Kidney capillary endothelial cell (primary cell): ENCODE measurements at regions not wholly inside any gene's neighbourhood (a gene's known extent, or its start where the extent isn't known, plus 50 kb on each side); places are given as distances from the start of the nearest gene placed in this dataset.
"Not testable (repeated sequence)": the region's sequence is repeated elsewhere in the genome, so short reads cannot be mapped to it uniquely, and the experiment has no call there.

ENCODE experiments used
- DNase-seq: peaks from one replicate; pipeline ENCODE4 v3.0.0-alpha.2; 2018; ENCODE audit warnings: low spot score

DNA sequence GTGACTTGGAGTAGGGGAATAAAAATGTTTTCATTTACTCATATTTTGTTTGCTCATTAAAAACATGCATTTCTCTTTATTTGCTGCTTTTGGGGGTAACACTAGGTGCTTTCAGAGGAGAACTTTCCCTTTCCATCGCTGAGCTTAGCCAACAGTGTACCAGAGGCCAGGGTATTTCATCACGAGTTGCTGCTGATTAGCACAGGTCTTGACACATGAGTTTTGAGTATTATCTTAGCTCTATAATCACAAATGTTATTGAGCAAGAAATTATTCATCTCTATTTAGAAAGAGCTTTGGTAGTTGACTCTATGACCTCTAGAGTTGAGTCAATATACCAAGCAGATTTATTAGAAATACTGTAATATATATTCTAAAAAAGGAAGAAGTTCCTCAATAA is 375.9 kb downstream of the NXPH1 start:
- DNase-seq: no peak

DNA sequence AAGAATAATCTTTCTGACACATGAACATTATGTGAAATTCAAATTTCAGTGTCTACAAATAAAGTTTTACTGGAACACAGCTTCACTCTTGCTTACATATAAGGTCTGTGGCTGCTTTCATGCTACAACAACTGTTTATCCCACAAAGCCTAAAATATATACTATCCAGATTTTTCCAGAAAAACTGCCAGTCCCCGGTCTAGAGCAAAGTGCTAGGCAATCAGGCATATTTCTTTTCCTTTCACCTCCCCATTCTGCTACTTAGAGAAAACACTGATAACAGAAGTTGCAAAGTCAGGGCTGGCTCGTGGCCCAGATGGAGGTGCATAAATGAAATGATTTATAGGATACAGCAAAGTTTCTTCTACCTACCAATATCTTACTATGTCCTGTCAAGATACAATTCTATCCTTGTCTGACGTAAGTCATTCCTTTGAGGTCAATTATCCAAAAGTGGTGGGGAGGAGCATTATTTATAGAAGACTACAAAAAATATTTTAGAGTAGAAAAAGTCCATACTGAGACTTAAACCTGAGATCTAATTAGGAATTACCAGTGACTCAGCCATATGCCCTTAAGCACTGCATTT is 384.1 kb downstream of the NXPH1 start:
- DNase-seq: no peak

DNA sequence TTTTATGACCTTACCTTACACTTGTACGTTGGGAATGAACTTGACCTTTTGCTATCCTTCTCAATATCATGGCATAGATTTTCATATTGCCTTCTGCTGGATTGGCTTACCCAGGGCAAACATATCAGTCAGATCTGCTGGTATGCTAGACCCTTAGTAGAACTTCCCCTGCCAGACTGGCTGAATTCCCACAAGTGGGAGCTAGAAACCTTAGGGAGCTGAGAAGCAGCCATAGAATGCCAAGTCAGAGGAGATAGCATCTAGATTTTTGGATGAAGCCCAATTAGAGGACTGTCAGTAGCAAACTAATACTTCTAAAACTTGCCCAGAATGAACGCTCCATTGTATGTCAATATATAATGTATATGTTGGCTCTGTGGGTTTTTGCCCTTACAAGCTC is 385.0 kb downstream of the NXPH1 start:
- no peak for DNase-seq

DNA sequence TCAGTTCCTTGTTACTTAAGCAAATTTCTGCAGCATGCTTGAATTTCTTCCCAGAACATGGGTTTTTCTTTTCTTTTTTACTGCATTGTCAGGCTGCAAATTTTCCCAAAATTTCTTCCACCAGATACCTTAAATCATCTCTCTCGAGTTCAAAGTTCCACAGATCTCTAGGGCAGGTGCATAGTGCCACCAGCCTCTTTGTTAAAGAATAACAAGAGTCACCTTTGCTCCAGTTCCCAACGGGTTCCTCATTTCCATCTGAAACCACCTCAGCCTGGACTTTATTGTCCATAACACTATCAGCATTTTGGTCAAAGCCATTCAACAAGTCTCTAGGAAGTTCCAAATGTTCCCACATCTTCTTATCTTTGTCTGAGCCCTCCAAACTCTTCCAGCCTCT is 389.2 kb downstream of the NXPH1 start:
- DNase-seq: no peak

DNA sequence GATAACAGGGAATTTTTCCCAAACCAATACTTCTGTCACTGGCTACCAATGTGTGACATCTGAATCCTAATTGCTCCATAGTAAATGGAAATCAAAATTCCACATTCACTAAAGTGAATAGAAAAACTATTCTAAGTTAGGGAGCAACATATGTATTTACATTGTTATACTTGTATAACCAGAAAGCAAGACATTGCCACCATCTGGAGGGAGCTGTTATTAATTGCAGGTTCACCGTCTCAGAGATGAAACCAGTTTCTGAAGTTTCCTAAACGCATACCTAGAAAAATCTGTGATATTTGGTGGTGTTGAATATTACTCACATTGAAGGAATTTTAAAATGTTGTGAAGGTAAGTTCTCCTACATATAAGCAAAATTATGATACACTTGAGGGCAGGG is 390.1 kb downstream of the NXPH1 start:
- no peak for DNase-seq

DNA sequence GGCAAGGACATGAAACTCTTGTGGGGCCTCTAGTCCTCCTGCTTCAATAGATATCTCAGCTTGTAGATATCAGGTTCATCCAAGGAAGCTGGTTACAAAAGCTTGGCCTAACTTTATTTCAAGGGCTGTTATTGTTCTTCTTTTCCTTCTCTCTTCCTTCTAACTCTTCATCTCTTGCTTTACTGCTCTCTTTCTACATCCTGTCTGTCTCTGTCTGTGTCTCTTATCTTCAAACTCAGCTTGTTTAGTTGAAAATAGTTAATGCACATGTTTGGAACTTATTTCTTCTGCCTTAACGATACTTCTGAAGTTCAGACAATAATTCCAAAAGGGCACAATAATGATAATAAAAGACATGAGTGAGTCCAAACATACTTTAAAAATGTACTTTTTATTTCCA is 393.9 kb downstream of the NXPH1 start:
- DNase-seq: no peak

DNA sequence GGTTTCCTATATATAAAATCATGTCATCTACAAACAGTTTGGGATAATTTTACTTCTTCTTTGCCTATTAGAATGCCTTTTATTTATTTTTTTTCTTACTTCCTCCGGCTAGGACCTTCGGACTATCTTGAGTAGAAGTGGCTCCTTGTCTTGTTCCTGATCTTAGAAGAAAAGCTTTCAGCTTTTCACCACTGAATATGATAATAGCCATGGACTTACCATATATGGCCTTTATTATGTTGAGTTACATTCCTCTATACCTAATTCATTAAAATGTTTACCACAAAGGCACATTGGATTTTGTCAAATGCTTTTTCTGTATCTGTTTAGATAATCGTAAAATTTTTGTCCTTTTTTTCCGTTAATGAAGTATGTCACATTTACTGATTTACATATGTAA is 395.7 kb downstream of the NXPH1 start:
- DNase-seq: no peak

DNA sequence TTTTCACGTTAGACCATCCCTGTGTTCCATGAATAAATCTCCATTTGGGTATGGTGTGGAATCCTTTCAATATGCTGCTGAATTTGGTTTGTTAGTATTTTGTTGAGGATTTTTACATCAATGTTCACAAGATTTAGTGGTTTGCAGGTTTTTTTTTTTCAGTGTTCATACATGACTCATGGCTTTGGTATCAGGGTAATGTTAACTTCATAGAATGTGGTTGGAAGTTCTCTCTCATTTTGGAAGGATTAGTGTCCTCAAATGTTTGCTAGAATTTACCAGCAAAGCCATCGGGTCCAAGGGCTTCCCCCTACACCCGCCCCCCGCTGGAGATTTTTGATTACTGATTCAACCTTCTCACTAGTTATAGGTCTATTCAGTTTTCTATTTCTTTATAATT is 398.0 kb downstream of the NXPH1 start:
- DNase-seq: no peak

DNA sequence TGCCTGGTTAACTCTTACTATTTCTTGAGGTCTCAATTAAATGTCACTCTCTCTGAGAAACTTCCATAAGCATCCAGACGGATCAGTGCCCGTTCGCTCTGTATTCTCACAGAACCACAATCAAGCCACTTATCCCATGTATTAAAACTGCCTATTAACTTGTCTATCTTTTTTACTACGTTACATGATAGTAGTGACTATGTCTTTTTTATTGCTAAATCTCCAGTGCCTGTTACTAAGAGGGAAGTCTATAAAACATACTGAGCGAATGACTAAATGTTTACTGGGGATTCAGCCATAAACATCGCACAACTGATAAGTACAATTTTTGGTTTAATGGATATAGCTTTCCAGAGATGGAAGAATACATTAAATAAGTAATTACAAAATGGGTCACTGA is 399.9 kb downstream of the NXPH1 start:
- DNase-seq: no peak

DNA sequence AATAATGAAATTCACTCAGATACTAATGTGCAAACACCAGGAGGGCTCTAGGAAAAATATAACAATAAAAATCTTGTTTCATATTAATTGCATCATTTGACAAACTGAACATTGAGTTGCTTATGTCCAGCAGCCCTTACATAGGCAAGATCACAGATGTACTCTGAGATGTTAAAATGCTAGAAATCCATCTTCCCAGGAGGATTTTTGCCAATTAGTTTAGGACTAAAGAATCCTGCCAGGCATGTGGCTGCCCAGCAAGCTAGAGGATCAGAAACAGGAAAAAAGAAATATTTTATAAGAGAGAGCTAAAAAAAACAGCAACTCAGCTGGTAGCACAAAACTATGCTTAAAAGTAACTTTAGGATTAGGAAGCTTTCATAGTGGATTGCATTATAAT is 407.8 kb downstream of the NXPH1 start:
- DNase-seq: no peak

DNA sequence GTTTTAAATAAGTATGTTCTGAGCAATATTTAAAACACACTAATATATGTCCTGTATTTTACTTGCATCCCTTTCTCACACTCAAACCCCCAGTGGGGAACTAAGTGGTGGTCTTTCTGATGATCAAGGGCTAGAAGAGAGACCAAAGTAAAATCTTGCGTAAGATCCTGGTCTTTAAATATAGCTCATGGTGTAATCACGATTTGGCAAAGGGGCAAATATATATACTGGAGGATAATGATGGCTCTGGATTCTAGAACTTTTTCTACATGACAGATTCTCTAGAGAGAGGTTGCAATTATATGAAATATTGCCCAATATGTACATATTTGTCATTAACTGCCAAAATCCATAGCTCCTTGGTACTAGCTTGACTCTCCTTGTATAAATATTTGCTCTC is 438.3 kb downstream of the NXPH1 start:
- DNase-seq: no peak

DNA sequence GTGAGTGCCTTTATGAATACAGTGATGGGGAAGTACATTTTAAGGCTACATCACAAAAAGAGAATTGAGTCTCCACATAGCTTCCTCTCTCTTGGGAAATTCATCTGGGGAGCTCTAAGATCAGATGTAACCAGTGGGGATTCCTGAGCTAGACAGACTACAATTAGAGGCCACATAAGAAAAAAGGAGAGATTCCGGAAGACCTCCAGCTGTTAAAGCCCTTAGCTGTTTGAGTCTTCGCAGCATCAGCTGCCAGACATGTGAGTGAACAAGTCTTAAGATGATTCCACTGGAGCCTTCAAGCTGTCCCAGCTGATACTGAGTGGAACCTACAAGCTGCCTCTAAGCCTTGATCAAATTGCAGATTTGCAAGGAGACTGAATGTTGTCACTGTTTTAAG is 448.5 kb downstream of the NXPH1 start:
- no peak for DNase-seq

DNA sequence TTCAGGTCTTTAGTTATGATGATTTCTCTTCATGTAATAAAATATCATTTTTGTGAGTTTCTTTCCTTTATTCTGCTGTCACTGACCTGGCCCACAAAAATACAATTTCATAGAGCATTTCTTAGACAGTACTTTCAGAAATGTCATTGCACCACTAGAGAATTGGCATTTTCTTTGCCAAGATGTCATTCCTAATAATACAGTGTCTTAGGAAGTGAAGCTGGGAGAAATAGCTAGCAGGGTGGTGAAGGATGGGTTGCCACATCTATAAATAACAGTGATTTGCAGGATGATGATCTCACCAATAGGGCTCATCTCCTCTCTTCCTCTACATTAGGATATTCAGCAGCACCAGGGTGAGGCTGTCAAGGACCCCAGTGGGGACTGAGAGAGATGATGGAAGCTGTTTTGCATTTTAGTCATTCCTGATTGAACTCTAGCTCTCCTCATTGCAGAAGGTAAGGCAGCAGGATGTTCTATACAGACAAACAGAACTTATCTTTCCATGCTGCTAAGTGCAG is 452.1 kb downstream of the NXPH1 start:
- no peak for DNase-seq

DNA sequence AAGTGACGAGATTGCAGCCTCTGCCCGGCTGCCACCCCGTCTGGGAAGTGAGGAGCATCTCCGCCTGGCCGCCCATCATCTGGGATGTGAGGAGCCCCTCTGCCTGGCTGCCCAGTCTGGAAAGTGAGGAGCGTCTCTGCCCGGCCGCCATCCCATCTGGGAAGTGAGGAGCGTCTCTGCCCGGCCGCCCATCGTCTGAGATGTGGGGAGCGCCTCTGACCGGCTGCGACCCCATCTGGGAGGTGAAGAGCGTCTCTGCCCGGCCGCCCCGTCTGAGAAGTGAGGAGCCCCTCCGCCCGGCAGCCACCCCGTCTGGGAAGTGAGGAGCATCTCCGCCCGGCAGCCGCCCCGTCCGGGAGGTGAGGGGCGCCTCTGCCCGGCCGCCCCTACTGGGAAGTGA is 456.9 kb downstream of the NXPH1 start:
- not testable (repeated sequence) for DNase-seq

DNA sequence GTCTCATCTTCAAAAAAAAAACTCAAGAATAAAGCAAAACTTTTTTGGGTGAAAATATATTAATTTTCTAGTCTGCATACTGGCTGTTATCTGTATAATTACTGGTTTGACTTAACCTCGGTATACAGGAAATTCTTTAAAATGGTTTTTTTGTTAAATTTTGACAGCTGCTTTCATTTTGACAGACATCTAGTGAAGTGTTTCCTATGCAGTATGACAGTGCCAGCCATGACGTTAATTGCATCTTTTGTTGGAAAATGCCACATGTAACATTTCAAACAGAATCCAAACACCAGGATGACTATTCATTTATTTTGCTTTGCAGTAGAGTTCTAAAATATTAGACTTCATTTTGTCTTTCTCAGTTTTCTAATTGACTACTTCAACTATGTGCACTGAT is 460.4 kb downstream of the NXPH1 start:
- no peak for DNase-seq

DNA sequence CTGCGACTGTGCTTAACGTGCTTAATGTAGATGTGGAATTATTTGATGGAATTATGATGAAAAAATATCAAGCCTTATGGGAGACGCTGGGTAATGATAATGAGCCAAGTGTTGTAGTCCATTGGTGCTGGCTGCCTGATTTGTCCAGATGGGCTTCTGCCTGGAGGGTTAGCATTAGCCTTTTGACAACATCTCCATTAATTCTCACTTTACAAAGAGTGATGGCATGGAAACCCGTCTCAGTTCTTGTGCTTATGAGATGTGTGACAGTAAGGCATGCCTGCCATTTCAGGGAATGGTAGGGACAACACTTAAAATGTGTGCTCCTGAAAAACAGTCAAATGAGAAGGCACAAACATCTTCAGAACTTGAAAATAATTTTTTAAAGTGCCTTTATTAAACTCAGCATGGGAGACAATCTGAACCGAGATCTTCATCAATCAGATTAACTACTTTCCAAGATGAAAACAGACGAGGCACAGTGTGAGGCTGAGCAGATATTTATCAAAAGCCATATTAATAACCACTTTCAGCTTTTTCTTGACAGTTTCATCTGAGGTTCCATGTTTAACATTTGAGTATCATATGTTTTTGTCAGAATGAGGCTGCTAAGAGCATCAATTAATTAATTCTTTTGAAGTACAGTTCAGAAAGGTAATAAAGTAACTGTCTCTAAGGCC is 473.1 kb downstream of the NXPH1 start:
- DNase-seq: no peak

DNA sequence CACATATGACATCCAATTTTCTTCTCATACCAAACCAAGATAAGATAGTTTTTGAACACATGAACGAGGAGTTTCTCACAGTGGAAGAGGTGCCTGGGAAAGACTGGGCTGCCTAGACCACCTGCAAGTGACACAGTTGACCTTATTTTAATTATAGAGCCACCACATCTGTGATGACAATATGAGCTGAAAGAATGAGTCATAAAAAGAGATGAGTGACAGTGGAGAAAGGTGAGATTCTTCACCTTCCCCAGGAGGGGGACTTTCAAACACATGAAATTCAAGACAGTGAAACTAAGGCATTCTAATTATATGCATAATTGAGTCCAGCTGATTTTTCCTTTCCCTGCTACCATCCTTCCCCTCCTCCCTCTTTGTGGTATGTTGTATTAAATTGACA is 475.5 kb downstream of the NXPH1 start:
- DNase-seq: no peak

DNA sequence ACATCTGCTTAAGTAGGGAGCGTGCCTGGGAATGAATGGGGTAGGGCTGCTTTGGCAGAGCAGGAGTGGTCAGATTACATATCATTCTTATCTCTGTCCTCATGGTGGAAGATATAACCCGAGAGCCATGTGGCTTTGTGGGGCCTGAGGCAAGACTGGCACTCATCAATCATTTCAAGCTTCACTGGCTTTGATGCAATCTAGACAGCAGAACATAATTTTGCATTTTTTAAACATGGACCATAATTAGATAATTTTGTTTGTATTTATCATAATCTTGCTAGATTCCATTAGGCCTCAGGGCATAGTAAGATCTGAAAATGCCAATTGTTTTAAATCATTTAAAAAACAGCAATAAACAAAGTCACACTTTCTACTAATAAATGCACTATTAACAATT is 480.3 kb downstream of the NXPH1 start:
- no peak for DNase-seq

DNA sequence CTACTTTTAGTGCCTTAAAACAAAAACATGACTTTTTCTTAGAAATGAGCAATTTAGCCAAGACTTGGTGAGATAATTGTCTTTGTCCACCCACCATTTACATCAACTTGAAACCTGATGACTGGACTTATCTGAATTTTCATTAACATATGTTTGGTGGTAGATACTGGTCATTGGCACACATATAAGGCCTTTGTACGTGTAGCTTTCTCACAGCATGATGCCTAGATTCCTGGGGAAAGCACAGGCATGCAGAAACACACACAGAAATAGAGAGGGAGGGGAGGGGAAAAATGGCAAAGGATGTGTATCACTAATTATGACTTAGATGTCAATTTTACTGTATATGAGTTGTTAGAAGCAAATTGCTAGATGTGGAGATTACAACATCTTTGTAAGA is 488.4 kb downstream of the NXPH1 start:
- DNase-seq: no peak

DNA sequence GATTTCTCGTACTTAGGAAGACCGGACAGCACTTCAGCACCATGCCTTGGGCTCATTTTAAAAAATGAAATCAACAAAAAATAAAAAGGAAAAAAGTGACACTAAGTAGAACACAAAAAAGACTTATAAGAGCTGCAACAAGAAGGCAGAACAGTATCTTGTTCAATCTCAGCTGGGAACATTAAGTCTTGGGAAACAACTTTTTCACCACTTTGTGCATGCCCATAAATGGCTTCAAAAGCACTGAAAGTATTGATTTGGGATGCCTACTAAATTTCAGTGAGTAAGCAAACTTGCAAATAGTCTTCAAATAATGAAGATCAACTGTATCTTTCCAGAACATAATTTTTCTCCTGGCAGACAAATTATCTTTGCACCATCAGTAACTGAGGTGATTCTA is 489.3 kb downstream of the NXPH1 start:
- DNase-seq: no peak

DNA sequence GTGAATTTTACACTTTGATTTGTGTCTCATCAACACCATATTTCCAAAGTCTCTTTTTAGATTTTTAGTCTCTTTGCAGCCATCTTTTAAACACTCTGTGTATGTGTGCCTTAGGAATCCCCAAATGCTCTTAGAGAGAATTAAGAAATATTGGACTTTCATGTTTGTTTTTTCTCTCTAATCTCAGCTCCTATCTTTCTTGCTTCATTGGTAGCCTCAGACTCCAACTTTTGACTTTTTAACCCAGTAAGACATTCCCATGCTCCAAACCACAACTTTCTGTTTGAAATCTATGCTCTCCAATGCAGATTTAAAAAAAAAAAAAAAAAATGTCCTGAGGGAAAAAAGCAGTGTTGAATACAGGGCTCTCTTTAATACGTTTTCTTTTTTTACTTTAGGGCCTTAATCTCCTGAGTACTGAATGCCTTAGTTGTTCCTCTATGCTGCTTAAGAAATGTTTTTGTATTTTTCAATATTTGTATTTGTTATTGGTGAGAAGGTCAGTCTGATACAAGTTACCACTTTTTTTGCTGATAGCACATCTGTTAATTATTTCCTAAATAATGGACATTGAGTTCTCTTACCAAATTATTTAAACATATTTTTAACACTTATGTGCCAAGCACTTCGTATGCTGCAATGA is 489.9 kb downstream of the NXPH1 start:
- DNase-seq: no peak

DNA sequence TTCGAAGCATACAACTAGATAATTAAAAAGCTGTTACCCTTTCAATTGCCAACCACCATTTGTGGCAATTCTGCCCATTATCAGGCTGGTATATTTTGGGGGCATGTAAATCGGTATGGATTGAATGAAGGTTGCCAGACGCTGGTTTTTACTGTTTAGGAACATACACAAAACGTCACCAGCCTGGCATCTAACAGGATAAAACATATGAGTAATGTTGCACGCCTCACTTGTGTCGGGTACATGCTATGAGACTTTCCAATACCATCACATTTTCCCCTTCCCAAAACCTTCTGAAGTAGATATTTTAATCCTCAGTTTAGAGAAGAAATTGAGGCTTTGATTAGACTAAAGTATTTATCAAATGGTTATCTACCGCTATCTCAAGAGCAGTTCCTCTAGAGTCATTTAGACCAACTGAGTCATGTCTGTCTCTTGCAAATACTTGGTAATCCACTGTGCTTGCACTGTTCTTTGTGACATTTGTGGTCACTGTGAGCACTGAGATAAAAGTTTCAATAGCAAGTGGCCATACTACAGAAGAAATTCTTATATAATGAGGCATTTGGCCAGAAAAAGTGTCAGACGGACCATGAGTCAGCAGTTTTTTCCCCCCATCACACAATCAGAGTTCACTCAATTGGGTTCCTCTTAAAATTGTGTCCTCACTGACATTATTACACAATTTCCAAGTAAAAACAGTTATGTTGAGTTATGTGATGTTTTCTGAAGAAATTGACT is 498.7 kb downstream of the NXPH1 start:
- DNase-seq: no peak

DNA sequence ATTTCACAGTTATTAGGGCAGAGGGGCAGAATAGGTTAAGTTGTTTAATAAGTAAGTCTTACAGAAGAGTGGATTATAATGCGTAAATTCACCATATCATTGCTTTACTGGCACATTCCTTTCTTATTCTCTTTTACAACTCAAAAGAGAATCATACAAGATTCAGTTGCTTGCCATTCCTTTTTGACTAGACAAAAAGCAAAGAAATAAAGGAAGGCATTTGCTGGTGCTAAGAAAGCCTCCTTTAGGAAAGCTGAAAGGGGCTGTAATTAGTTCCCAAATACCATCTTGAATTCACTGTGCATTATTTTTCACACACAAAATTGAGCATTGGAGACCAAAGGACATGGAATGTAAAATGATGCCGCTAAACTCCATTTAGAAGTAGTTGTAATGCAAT is 499.3 kb downstream of the NXPH1 start:
- DNase-seq: no peak
